ENCODE measurements at regions not wholly inside any gene's neighbourhood (a gene's known extent, or its start where the extent isn't known, plus 50 kb on each side); places are given as distances from the start of the nearest gene placed in this dataset.

GRCh38 chr2:133766164-133766832 is 198.0 kb upstream of the NCKAP5 start:
- H3K36me3 Mint-ChIP-seq (ENCODE audit: low read depth), result peaks cover 12% of the 10 kb centered on the region
- H3K4me1 Mint-ChIP-seq, result peaks cover 4% of the 10 kb centered on the region
- H3K4me3 Mint-ChIP-seq, result no peak overlapping the region
- no peak overlapping the region for H3K27ac Mint-ChIP-seq
- TF ChIP-seq CTCF (IDR thresholded peaks at IDR 0.05), result no peak
- no peak for DNase-seq
- H3K9me3 Mint-ChIP-seq, result peaks cover 22% of the 10 kb centered on the region
- H3K27me3 Mint-ChIP-seq (ENCODE audit: low read depth, poor library complexity), result peaks cover 7% of the 10 kb centered on the region

GRCh38 chr2:133768256-133768655 is 200.0 kb upstream of the NCKAP5 start:
- H3K4me1 Mint-ChIP-seq, result no peaks in the 10 kb centered on the region

GRCh38 chr2:133768658-133769435 is 200.6 kb upstream of the NCKAP5 start:
- TF ChIP-seq CTCF (IDR thresholded peaks at IDR 0.05), result no peak

More at GRCh38 chr2:133768256-133768655, 200.0 kb upstream of the NCKAP5 start:
- no peak for TF ChIP-seq CTCF (IDR thresholded peaks at IDR 0.05)
- DNase-seq, result no peak
- Mint-ChIP-seq H3K36me3 (ENCODE audit: low read depth) (peaks cover 6% of the 10 kb centered on the region), H3K27me3 (ENCODE audit: low read depth, poor library complexity) (peaks cover 7% of the 10 kb centered on the region), H3K4me3 (no peak overlapping the region), H3K27ac (no peak overlapping the region), H3K9me3 (peaks cover 13% of the 10 kb centered on the region)

GRCh38 chr2:133773854-133774653 is 205.8 kb upstream of the NCKAP5 start:
- no peaks in the 10 kb centered on the region for H3K27me3 Mint-ChIP-seq (ENCODE audit: low read depth, poor library complexity)
- TF ChIP-seq CTCF (IDR thresholded peaks at IDR 0.05), result no peak
- H3K9me3 Mint-ChIP-seq, result no peaks in the 10 kb centered on the region
- H3K4me3 Mint-ChIP-seq, result no peak overlapping the region
- H3K4me1 Mint-ChIP-seq, result peaks cover 13% of the 10 kb centered on the region
- no peak overlapping the region for H3K27ac Mint-ChIP-seq
- H3K36me3 Mint-ChIP-seq (ENCODE audit: low read depth), result no peaks in the 10 kb centered on the region
- DNase-seq, result no peak

More at GRCh38 chr2:133768658-133769435, 200.6 kb upstream of the NCKAP5 start:
- H3K36me3 Mint-ChIP-seq (ENCODE audit: low read depth), result peaks cover under 1% of the 10 kb centered on the region
- no peak overlapping the region for H3K4me3 Mint-ChIP-seq
- no peak for DNase-seq
- H3K9me3 Mint-ChIP-seq, result peaks cover 7% of the 10 kb centered on the region
- H3K4me1 Mint-ChIP-seq, result no peaks in the 10 kb centered on the region
- peaks cover 7% of the 10 kb centered on the region for H3K27me3 Mint-ChIP-seq (ENCODE audit: low read depth, poor library complexity)
- H3K27ac Mint-ChIP-seq, result no peak overlapping the region

- Mint-ChIP-seq H3K36me3 (ENCODE audit: low read depth) (no peaks in the 10 kb centered on the region), H3K4me1 (peaks cover 13% of the 10 kb centered on the region), H3K4me3 (no peak overlapping the region), H3K9me3 (no peaks in the 10 kb centered on the region), H3K27ac (no peak overlapping the region), H3K27me3 (ENCODE audit: low read depth, poor library complexity) (no peaks in the 10 kb centered on the region)
- TF ChIP-seq CTCF (IDR thresholded peaks at IDR 0.05), result no peak
- no peak for DNase-seq
Measured at GRCh38 chr2:133774654-133775015, 206.4 kb upstream of the NCKAP5 start.
